ENCODE measurements at regions not wholly inside any gene's neighbourhood (a gene's known extent, or its start where the extent isn't known, plus 50 kb on each side); places are given as distances from the start of the nearest gene placed in this dataset.
A peak's percentile ranks its signal among the peaks of the same experiment; 100 is the strongest.

GRCh38 chr13:107883561-107884175, 331.7 kb downstream of the LIG4 start:
- H3K36me3 Mint-ChIP-seq: no peaks in the 10 kb centered on the region
- no peaks in the 10 kb centered on the region for H3K4me1 Mint-ChIP-seq
- H3K9me3 Mint-ChIP-seq: peaks cover 13% of the 10 kb centered on the region
- H3K27ac Mint-ChIP-seq: no peak overlapping the region
- ATAC-seq: no peak
- no peaks in the 10 kb centered on the region for H3K27me3 Mint-ChIP-seq
- H3K4me3 Mint-ChIP-seq: no peak overlapping the region

- no peak for ATAC-seq
- H3K27me3 Mint-ChIP-seq: no peaks in the 10 kb centered on the region
- no peaks in the 10 kb centered on the region for H3K36me3 Mint-ChIP-seq
- H3K4me3 Mint-ChIP-seq: no peak overlapping the region
- no peak overlapping the region for H3K27ac Mint-ChIP-seq
- no peaks in the 10 kb centered on the region for H3K4me1 Mint-ChIP-seq
- H3K9me3 Mint-ChIP-seq: peaks cover 12% of the 10 kb centered on the region
Observed at GRCh38 chr13:107882708-107883560, 332.4 kb downstream of the LIG4 start.

- H3K27me3 Mint-ChIP-seq: no peaks in the 10 kb centered on the region
- no peak for ATAC-seq
- no peak overlapping the region for H3K27ac Mint-ChIP-seq
- peaks cover 9% of the 10 kb centered on the region for H3K9me3 Mint-ChIP-seq
- H3K36me3 Mint-ChIP-seq: no peaks in the 10 kb centered on the region
- no peaks in the 10 kb centered on the region for H3K4me1 Mint-ChIP-seq
- no peak overlapping the region for H3K4me3 Mint-ChIP-seq
Observed at GRCh38 chr13:107881362-107881761, 334.0 kb downstream of the LIG4 start.

GRCh38 chr13:107874456-107874855, 340.9 kb downstream of the LIG4 start:
- no peak overlapping the region for H3K27ac Mint-ChIP-seq
- no peak for ATAC-seq
- peaks cover 3% of the 10 kb centered on the region for H3K9me3 Mint-ChIP-seq
- H3K36me3 Mint-ChIP-seq: no peaks in the 10 kb centered on the region
- H3K4me1 Mint-ChIP-seq: no peaks in the 10 kb centered on the region
- no peaks in the 10 kb centered on the region for H3K27me3 Mint-ChIP-seq
- H3K4me3 Mint-ChIP-seq: no peak overlapping the region

GRCh38 chr13:107873926-107874325, 341.4 kb downstream of the LIG4 start:
- peaks cover 3% of the 10 kb centered on the region for H3K9me3 Mint-ChIP-seq
- H3K36me3 Mint-ChIP-seq: no peaks in the 10 kb centered on the region
- H3K27me3 Mint-ChIP-seq: no peaks in the 10 kb centered on the region
- H3K4me3 Mint-ChIP-seq: no peak overlapping the region
- H3K4me1 Mint-ChIP-seq: no peaks in the 10 kb centered on the region
- H3K27ac Mint-ChIP-seq: no peak overlapping the region
- ATAC-seq: no peak

GRCh38 chr13:107870400-107870799, 344.9 kb downstream of the LIG4 start:
- H3K27me3 Mint-ChIP-seq: peaks cover 29% of the 10 kb centered on the region
- ATAC-seq: no peak
- no peaks in the 10 kb centered on the region for H3K9me3 Mint-ChIP-seq
- no peak overlapping the region for H3K4me3 Mint-ChIP-seq
- no peak overlapping the region for H3K27ac Mint-ChIP-seq
- H3K36me3 Mint-ChIP-seq: no peaks in the 10 kb centered on the region
- H3K4me1 Mint-ChIP-seq: peaks cover 8% of the 10 kb centered on the region

GRCh38 chr13:107867701-107868661, 347.4 kb downstream of the LIG4 start:
- peak overlapping the region; percentile 48 for H3K4me3 Mint-ChIP-seq
- H3K36me3 Mint-ChIP-seq: no peaks in the 10 kb centered on the region
- peak; percentile 31 for ATAC-seq
- H3K4me1 Mint-ChIP-seq: peaks cover 8% of the 10 kb centered on the region
- H3K27me3 Mint-ChIP-seq: peaks cover 48% of the 10 kb centered on the region
- peaks cover 4% of the 10 kb centered on the region for H3K9me3 Mint-ChIP-seq
- H3K27ac Mint-ChIP-seq: no peak overlapping the region

GRCh38 chr13:107866941-107867623, 348.3 kb downstream of the LIG4 start:
- no peak overlapping the region for H3K27ac Mint-ChIP-seq
- peaks cover 4% of the 10 kb centered on the region for H3K9me3 Mint-ChIP-seq
- H3K4me1 Mint-ChIP-seq: peaks cover 8% of the 10 kb centered on the region
- no peak for ATAC-seq
- H3K4me3 Mint-ChIP-seq: no peak overlapping the region
- H3K27me3 Mint-ChIP-seq: peaks cover 48% of the 10 kb centered on the region
- no peaks in the 10 kb centered on the region for H3K36me3 Mint-ChIP-seq

GRCh38 chr13:107866032-107866940, 349.1 kb downstream of the LIG4 start:
- peaks cover 4% of the 10 kb centered on the region for H3K9me3 Mint-ChIP-seq
- H3K4me1 Mint-ChIP-seq: peaks cover 8% of the 10 kb centered on the region
- H3K4me3 Mint-ChIP-seq: no peak overlapping the region
- no peak for ATAC-seq
- H3K27ac Mint-ChIP-seq: no peak overlapping the region
- peaks cover 48% of the 10 kb centered on the region for H3K27me3 Mint-ChIP-seq
- no peaks in the 10 kb centered on the region for H3K36me3 Mint-ChIP-seq

- Mint-ChIP-seq H3K27ac (no peak overlapping the region), H3K4me3 (no peak overlapping the region), H3K36me3 (no peaks in the 10 kb centered on the region), H3K9me3 (peaks cover 4% of the 10 kb centered on the region), H3K27me3 (peaks cover 48% of the 10 kb centered on the region), H3K4me1 (peaks cover 8% of the 10 kb centered on the region)
- no peak for ATAC-seq
Observed at GRCh38 chr13:107865643-107866031, 349.7 kb downstream of the LIG4 start.

- H3K4me1 Mint-ChIP-seq: peaks cover 8% of the 10 kb centered on the region
- no peak overlapping the region for H3K4me3 Mint-ChIP-seq
- no peak for ATAC-seq
- H3K36me3 Mint-ChIP-seq: no peaks in the 10 kb centered on the region
- H3K27ac Mint-ChIP-seq: no peak overlapping the region
- peaks cover 4% of the 10 kb centered on the region for H3K9me3 Mint-ChIP-seq
- peaks cover 48% of the 10 kb centered on the region for H3K27me3 Mint-ChIP-seq
Observed at GRCh38 chr13:107865318-107865575, 350.1 kb downstream of the LIG4 start.

GRCh38 chr13:107864543-107865317, 350.6 kb downstream of the LIG4 start:
- peaks cover 4% of the 10 kb centered on the region for H3K9me3 Mint-ChIP-seq
- peaks cover 48% of the 10 kb centered on the region for H3K27me3 Mint-ChIP-seq
- ATAC-seq: no peak
- no peak overlapping the region for H3K27ac Mint-ChIP-seq
- no peak overlapping the region for H3K4me3 Mint-ChIP-seq
- peaks cover 8% of the 10 kb centered on the region for H3K4me1 Mint-ChIP-seq
- no peaks in the 10 kb centered on the region for H3K36me3 Mint-ChIP-seq

- H3K4me1 Mint-ChIP-seq: no peaks in the 10 kb centered on the region
- no peaks in the 10 kb centered on the region for H3K36me3 Mint-ChIP-seq
- peaks cover 10% of the 10 kb centered on the region for H3K9me3 Mint-ChIP-seq
- H3K27me3 Mint-ChIP-seq: peaks cover 17% of the 10 kb centered on the region
- H3K27ac Mint-ChIP-seq: no peak overlapping the region
- no peak overlapping the region for H3K4me3 Mint-ChIP-seq
- ATAC-seq: no peak
Observed at GRCh38 chr13:107860284-107860683, 355.1 kb downstream of the LIG4 start.
